CD4-positive, alpha-beta T cell (primary cell): ENCODE measurements at regions not wholly inside any gene's neighbourhood (a gene's known extent, or its start where the extent isn't known, plus 50 kb on each side); places are given as distances from the start of the nearest gene placed in this dataset.

ENCODE experiments used
- ATAC-seq: fragments of 200-7000 bp; cut with Tn5 transposase; one replicate; pipeline ENCODE4 v1.10.0; 2022; ENCODE audit warnings: mild to moderate bottlenecking; ENCODE audit not compliant: poor library complexity
- CTCF ChIA-PET: fragments of 350-600 bp; sonication (Branson Sonifier 250); formaldehyde crosslinking; loops from one replicate; lab custom pipeline; 2021; ENCODE audit warnings: antibody characterized with exemption, inconsistent platforms; lab: Charles Lee
- POLR2A ChIA-PET: fragments of 350-600 bp; sonication (Branson Sonifier 250); formaldehyde crosslinking; loops from one replicate; lab custom pipeline; 2021; ENCODE audit warnings: antibody characterized with exemption, inconsistent platforms; lab: Charles Lee
- DNase-seq, 14 experiments: peaks; one replicate each; pipeline ENCODE4 v3.0.0-alpha.2; 2013 to 2020; ENCODE audit warnings: mixed read lengths in 2 of 14
- H3K27ac ChIP-seq, 2 donors: one replicate each; pipeline versions ENCODE4 v1.5.1 to v1.7.0; 2013; ENCODE audit warnings: low read length in 2 of 2, low read depth in 1 of 2, mild to moderate bottlenecking in 1 of 2
- H3K27me3 ChIP-seq, 2 experiments: 1 replicate in 1 of 2; 2 replicates in 1 of 2; pipeline versions ENCODE4 v1.6.1 to v1.7.0; 2013; ENCODE audit warnings: low read length in 2 of 2, control low read depth in 1 of 2, mild to moderate bottlenecking in 1 of 2, moderate library complexity in 1 of 2; ENCODE audit not compliant: insufficient read depth in 2 of 2, control insufficient read depth in 1 of 2
- H3K36me3 ChIP-seq: one replicate; pipeline ENCODE4 v1.6.1; 2013; ENCODE audit warnings: low read length, control low read depth; ENCODE audit not compliant: insufficient read depth
- H3K4me1 ChIP-seq: one replicate; pipeline ENCODE4 v1.6.1; 2013; ENCODE audit warnings: low read length, control low read depth; ENCODE audit not compliant: insufficient read depth
- H3K4me3 ChIP-seq: one replicate; pipeline ENCODE4 v1.5.1; 2013; ENCODE audit warnings: mild to moderate bottlenecking, low read length, moderate library complexity
- H3K9me3 ChIP-seq, 2 experiments: 1 replicate in 1 of 2; 2 replicates in 1 of 2; pipeline versions ENCODE4 v1.6.1 to v1.7.0; 2013; ENCODE audit warnings: low read length in 2 of 2, mild to moderate bottlenecking in 2 of 2, control low read depth in 1 of 2, moderate library complexity in 1 of 2; ENCODE audit not compliant: control insufficient read depth in 1 of 2, insufficient read depth in 1 of 2
- H3K27ac Mint-ChIP-seq: one replicate; pipeline ENCODE4 v1.8.0; 2020; ENCODE audit warnings: mixed read lengths
- H3K27me3 Mint-ChIP-seq: one replicate; pipeline ENCODE4 v1.8.0; 2021; ENCODE audit warnings: mixed read lengths
- H3K36me3 Mint-ChIP-seq: one replicate; pipeline ENCODE4 v1.8.0; 2021; ENCODE audit warnings: low read depth, mixed read lengths
- H3K4me1 Mint-ChIP-seq: one replicate; pipeline ENCODE4 v1.8.0; 2021; ENCODE audit warnings: low read depth, mixed read lengths
- H3K4me3 Mint-ChIP-seq: one replicate; pipeline ENCODE4 v1.8.0; 2020; ENCODE audit warnings: mild to moderate bottlenecking, mixed read lengths
- H3K9me3 Mint-ChIP-seq: one replicate; pipeline ENCODE4 v1.8.0; 2020; ENCODE audit warnings: mixed read lengths
- intact Hi-C, 2 experiments: fragments of 100-400 bp; cut with DNase I in 1 of 2; cut with micrococcal nuclease in 1 of 2; formaldehyde crosslinking; loops; one replicate each; pipeline versions ENCODE4 v1.15.1 to v1.9.0; 2023 to 2025; cut with DNase I, micrococcal nuclease
- TF ChIP-seq, protein P1 (sequence below): fragments of 200-600 bp; IDR thresholded peaks from one replicate; pipeline ENCODE4 v1.8.0; 2022; ENCODE audit warnings: antibody characterized with exemption, mild to moderate bottlenecking

DNA sequence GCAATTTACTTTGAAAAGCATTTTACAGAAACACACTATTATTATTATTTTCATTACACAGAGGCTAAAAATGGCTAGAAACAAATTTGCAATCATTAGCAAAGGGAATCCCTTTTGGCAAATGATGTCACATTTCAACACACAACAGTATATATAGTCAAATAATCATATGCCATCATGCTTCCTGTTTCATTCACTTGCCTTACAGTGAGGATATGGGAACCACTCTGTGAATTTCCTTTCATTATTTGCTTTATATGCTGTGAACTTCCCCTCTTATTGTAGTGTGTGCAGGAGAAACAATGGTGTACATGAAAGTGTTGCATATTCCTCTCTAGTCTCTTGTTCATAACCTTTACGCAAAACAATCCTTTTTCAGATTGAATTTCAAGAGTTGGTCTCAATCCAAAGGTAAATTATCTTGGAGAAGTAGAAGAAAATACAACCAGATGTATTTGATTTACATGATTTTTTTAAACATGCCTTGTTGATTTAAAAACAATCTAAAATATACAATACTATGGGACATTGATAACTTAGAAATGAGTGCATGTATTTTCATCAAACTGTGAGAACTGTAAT is 657.3 kb downstream of the EFNB2 start:
- no peaks in the 10 kb centered on the region for H3K27me3 ChIP-seq
- POLR2A ChIA-PET, result no interaction called here
- no peak overlapping the region for H3K27ac ChIP-seq
- no peaks in the 10 kb centered on the region for H3K4me1 Mint-ChIP-seq
- H3K27me3 Mint-ChIP-seq, result peaks cover 6% of the 10 kb centered on the region
- H3K36me3 ChIP-seq, result no peaks in the 10 kb centered on the region
- DNase-seq, result no peak
- CTCF ChIA-PET, result no interaction called here
- ATAC-seq, result no peak
- H3K36me3 Mint-ChIP-seq, result no peaks in the 10 kb centered on the region
- H3K4me1 ChIP-seq, result no peaks in the 10 kb centered on the region
- no peak overlapping the region for H3K4me3 Mint-ChIP-seq
- H3K4me3 ChIP-seq, result no peak overlapping the region
- no peak overlapping the region for H3K27ac Mint-ChIP-seq
- intact Hi-C loops, result no loop called here
- TF ChIP-seq, protein P1, sequence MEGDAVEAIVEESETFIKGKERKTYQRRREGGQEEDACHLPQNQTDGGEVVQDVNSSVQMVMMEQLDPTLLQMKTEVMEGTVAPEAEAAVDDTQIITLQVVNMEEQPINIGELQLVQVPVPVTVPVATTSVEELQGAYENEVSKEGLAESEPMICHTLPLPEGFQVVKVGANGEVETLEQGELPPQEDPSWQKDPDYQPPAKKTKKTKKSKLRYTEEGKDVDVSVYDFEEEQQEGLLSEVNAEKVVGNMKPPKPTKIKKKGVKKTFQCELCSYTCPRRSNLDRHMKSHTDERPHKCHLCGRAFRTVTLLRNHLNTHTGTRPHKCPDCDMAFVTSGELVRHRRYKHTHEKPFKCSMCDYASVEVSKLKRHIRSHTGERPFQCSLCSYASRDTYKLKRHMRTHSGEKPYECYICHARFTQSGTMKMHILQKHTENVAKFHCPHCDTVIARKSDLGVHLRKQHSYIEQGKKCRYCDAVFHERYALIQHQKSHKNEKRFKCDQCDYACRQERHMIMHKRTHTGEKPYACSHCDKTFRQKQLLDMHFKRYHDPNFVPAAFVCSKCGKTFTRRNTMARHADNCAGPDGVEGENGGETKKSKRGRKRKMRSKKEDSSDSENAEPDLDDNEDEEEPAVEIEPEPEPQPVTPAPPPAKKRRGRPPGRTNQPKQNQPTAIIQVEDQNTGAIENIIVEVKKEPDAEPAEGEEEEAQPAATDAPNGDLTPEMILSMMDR, result no peak
- no peaks in the 10 kb centered on the region for H3K9me3 ChIP-seq
- no peaks in the 10 kb centered on the region for H3K9me3 Mint-ChIP-seq

DNA sequence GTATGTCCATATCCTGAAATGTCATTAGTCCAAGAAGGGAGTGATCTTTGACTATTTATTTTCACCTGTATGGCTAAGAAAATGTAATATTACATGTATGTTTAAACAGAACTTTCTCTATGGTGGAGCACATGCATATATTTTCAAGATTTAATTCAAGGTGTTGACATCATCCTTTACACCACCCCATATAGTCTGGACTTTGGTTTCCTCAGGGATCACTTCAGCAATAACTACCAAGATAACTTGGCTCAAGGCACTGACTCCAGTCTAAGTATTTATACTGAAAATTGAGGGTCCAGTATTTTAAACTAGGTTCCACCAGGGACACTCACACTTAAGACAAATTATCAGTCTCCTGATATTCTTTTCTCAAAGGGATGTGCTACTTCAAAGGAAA is 660.6 kb downstream of the EFNB2 start:
- no peaks in the 10 kb centered on the region for H3K9me3 Mint-ChIP-seq
- ATAC-seq, result no peak
- H3K4me3 Mint-ChIP-seq, result no peak overlapping the region
- POLR2A ChIA-PET, result no interaction called here
- peaks cover 6% of the 10 kb centered on the region for H3K27me3 Mint-ChIP-seq
- CTCF ChIA-PET, result no interaction called here
- H3K4me1 Mint-ChIP-seq, result no peaks in the 10 kb centered on the region
- intact Hi-C loops, result no loop called here
- TF ChIP-seq, protein P1, result no peak
- H3K27ac ChIP-seq, result no peak overlapping the region
- H3K4me3 ChIP-seq, result no peak overlapping the region
- no peak for DNase-seq
- H3K9me3 ChIP-seq, result no peaks in the 10 kb centered on the region
- H3K27ac Mint-ChIP-seq, result no peak overlapping the region
- H3K36me3 ChIP-seq, result no peaks in the 10 kb centered on the region
- H3K4me1 ChIP-seq, result no peaks in the 10 kb centered on the region
- no peaks in the 10 kb centered on the region for H3K27me3 ChIP-seq
- no peaks in the 10 kb centered on the region for H3K36me3 Mint-ChIP-seq

DNA sequence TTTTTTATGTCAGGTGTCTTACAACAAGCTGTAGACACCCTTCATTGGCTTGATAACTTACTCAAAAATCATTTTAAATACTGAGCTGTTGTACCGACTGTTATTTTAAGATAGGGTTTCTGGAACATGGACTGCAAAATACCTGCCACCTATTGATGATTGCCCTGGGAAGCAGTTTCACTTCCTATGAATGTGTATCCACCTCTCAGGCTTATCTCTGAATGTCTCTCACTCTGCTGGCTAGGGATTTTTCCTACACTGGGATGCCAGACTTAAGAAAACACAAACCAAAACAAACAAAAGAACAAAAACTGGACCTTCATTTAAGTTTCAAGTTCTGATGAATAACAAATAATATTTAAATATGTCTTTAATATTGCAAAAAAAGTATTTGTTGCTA is 663.7 kb downstream of the EFNB2 start:
- intact Hi-C loops, result no loop called here
- Histone ChIP-seq H3K4me1 (no peaks in the 10 kb centered on the region), H3K36me3 (no peaks in the 10 kb centered on the region), H3K27me3 (no peaks in the 10 kb centered on the region), H3K9me3 (no peaks in the 10 kb centered on the region), H3K27ac (no peak overlapping the region), H3K4me3 (no peak overlapping the region)
- no peaks in the 10 kb centered on the region for H3K4me1 Mint-ChIP-seq
- no peak for ATAC-seq
- H3K27me3 Mint-ChIP-seq, result peaks cover under 1% of the 10 kb centered on the region
- no peak overlapping the region for H3K4me3 Mint-ChIP-seq
- no peaks in the 10 kb centered on the region for H3K9me3 Mint-ChIP-seq
- no peak for DNase-seq
- POLR2A ChIA-PET, result no interaction called here
- CTCF ChIA-PET, result no interaction called here
- no peak overlapping the region for H3K27ac Mint-ChIP-seq
- H3K36me3 Mint-ChIP-seq, result no peaks in the 10 kb centered on the region
- TF ChIP-seq, protein P1, result no peak
